Stimulated activated effector memory CD8-positive, alpha-beta T cell treated with anti-CD3 and anti-CD28 coated beads, Interleukin-12 subunit alpha, Interleukin-12 subunit beta, amount 100 ng/mL, for 72 hours (primary cell): ENCODE measurements at regions not wholly inside any gene's neighbourhood (a gene's known extent, or its start where the extent isn't known, plus 50 kb on each side); places are given as distances from the start of the nearest gene placed in this dataset.
"Not testable (repeated sequence)": the region's sequence is repeated elsewhere in the genome, so short reads cannot be mapped to it uniquely, and the experiment has no call there.

Source experiments
- ATAC-seq: fragments of 150-1000 bp; cut with Tn5 transposase; 2 replicates; pipeline ENCODE4 v1.10.0; 2021
- DNase-seq, 2 donors: peaks; one replicate each; pipeline ENCODE4 v3.0.0; 2021 to 2022; ENCODE audit warnings: low spot score in 2 of 2
- H3K27ac Mint-ChIP-seq: one replicate; pipeline ENCODE4 v1.8.0; 2022; ENCODE audit warnings: mild to moderate bottlenecking, mixed read lengths
- H3K36me3 Mint-ChIP-seq: one replicate; pipeline ENCODE4 v1.8.0; 2022; ENCODE audit warnings: mild to moderate bottlenecking, mixed read lengths
- H3K4me1 Mint-ChIP-seq: one replicate; pipeline ENCODE4 v1.8.0; 2022; ENCODE audit warnings: mixed read lengths
- H3K4me3 Mint-ChIP-seq: one replicate; pipeline ENCODE4 v1.8.0; 2022; ENCODE audit warnings: mild to moderate bottlenecking, mixed read lengths
- H3K9me3 Mint-ChIP-seq: one replicate; pipeline ENCODE4 v1.8.0; 2022; ENCODE audit warnings: mixed read lengths

- Mint-ChIP-seq H3K9me3 (no peaks in the 10 kb centered on the region), H3K4me3 (no peak overlapping the region), H3K27ac (no peak overlapping the region), H3K4me1 (no peaks in the 10 kb centered on the region), H3K36me3 (no peaks in the 10 kb centered on the region)
- ATAC-seq, result no peak
- DNase-seq, result no peak
Observed at GRCh38 chr15:53034767-53035245, 244.7 kb upstream of the ONECUT1 start.

- Mint-ChIP-seq H3K4me3 (no peak overlapping the region), H3K27ac (no peak overlapping the region), H3K36me3 (no peaks in the 10 kb centered on the region), H3K4me1 (no peaks in the 10 kb centered on the region), H3K9me3 (peaks cover 1% of the 10 kb centered on the region)
- no peak for ATAC-seq
- DNase-seq, result no peak
Observed at GRCh38 chr15:53033709-53034108, 243.6 kb upstream of the ONECUT1 start.

- DNase-seq, result no peak
- H3K36me3 Mint-ChIP-seq, result no peaks in the 10 kb centered on the region
- no peak for ATAC-seq
- H3K27ac Mint-ChIP-seq, result no peak overlapping the region
- no peaks in the 10 kb centered on the region for H3K4me1 Mint-ChIP-seq
- no peak overlapping the region for H3K4me3 Mint-ChIP-seq
- peaks cover 6% of the 10 kb centered on the region for H3K9me3 Mint-ChIP-seq
Observed at GRCh38 chr15:53031469-53031868, 241.3 kb upstream of the ONECUT1 start.

DNA sequence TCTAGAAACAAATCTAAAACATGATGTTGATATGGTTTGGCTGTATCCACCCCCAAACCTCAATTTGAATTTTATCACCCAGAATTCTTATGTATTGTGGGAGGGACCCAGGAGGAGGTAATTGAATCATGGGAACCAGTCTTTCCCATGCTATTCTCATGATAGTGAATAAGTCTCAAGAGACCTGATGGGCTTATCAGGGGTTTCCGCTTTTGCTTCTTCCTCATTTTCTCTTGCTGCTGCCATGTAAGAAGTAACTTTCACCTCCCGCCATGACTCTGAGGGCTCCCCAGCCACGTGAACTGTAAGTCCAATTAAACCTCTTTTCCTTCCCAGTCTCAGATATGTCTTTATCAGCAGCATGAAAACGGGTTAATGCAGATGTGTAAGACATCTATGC is 232.7 kb upstream of the ONECUT1 start:
- Mint-ChIP-seq H3K9me3 (peaks cover 5% of the 10 kb centered on the region), H3K27ac (no peak overlapping the region), H3K36me3 (no peaks in the 10 kb centered on the region), H3K4me3 (no peak overlapping the region), H3K4me1 (no peaks in the 10 kb centered on the region)
- DNase-seq (no peak), ATAC-seq (no peak)

GRCh38 chr15:53013329-53013728 is 223.2 kb upstream of the ONECUT1 start:
- ATAC-seq, result no peak
- H3K4me1 Mint-ChIP-seq, result no peaks in the 10 kb centered on the region
- no peaks in the 10 kb centered on the region for H3K36me3 Mint-ChIP-seq
- DNase-seq, result no peak
- H3K9me3 Mint-ChIP-seq, result peaks cover 2% of the 10 kb centered on the region
- H3K4me3 Mint-ChIP-seq, result no peak overlapping the region
- H3K27ac Mint-ChIP-seq, result no peak overlapping the region

DNA sequence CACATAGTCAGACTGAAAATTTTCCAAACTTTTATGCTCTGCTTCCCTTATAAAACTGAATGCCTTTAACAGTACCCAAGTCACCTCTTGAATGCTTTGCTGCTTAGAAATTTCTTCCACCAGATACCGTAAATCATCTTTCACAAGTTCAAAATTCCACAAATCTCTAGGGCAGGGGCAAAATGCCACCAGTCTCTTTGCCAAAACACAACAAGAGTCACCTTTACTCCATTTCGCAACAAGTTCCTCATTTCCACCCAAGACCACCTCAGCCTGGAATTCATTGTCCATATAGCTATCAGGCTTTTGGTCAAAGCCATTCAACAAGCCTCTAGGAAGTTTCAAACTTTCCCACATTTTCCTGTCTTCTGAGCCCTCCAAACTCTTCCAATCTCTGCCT is 221.6 kb upstream of the ONECUT1 start:
- H3K4me3 Mint-ChIP-seq, ATAC-seq, DNase-seq, H3K36me3 Mint-ChIP-seq, H3K4me1 Mint-ChIP-seq, H3K27ac Mint-ChIP-seq, H3K9me3 Mint-ChIP-seq: not testable (repeated sequence)

DNA sequence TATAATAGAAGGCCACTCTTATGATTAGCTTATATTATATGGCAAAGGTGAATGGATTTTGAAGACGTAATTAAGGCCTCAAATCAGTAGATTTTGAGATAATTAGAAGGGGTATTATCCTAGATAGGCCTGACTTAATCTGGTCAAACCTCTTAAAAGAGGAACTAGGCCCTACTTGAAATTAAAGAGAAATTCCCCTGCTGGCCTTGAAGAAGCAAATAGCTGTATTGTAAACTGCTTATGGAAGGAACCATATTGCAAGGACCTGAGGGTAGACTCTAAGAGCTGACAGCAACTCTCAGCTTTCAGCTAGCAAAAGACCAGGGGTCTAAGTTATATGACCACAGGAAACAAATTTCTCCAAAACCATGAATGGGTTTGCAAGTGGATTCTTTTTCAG is 219.0 kb upstream of the ONECUT1 start:
- H3K27ac Mint-ChIP-seq, result no peak overlapping the region
- H3K4me1 Mint-ChIP-seq, result no peaks in the 10 kb centered on the region
- ATAC-seq (no peak), DNase-seq (no peak)
- no peak overlapping the region for H3K4me3 Mint-ChIP-seq
- H3K9me3 Mint-ChIP-seq, result peaks cover 2% of the 10 kb centered on the region
- no peaks in the 10 kb centered on the region for H3K36me3 Mint-ChIP-seq

DNA sequence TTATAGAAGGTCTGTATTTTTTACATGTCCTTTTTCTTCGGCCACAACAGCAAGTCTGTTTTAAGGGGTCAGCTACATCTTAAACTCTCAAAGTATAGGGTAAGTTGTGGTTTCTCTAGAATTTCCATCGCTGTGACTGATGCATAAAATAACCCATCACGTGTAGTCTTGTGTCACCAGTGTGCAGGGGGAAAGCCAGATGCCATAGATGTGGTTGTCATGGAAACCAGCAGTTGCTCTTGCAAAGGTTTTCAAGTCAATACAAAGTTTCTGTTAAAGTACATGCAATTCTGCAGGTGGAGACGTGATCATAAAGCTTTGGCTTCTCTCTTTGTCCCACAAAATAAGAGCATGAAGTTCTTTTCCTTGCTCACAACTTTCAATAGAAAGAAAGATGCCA is 210.3 kb upstream of the ONECUT1 start:
- Mint-ChIP-seq H3K36me3 (no peaks in the 10 kb centered on the region), H3K9me3 (no peaks in the 10 kb centered on the region), H3K27ac (no peak overlapping the region), H3K4me3 (no peak overlapping the region), H3K4me1 (no peaks in the 10 kb centered on the region)
- ATAC-seq (no peak), DNase-seq (no peak)

DNA sequence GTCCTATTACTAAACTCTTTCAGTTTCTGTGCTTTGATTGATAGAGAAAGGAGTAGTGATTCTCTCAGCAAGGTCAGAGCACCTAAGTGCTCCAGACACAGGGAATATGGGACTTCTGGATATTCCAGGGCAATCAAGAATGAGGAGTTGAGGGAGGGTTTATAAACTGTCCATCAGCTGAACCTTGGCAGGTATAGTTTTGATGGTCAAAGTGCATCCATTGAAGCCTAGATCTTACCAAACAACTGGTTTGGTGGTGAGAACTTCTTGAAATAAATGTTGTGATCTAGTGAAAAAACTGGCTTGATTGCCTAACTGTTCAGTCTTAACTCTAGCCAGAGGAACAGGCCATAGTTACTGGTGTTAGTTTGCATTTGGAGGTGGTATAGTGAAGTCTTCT is 207.0 kb upstream of the ONECUT1 start:
- Mint-ChIP-seq H3K27ac (no peak overlapping the region), H3K9me3 (peaks cover 16% of the 10 kb centered on the region), H3K4me3 (no peak overlapping the region), H3K4me1 (no peaks in the 10 kb centered on the region), H3K36me3 (no peaks in the 10 kb centered on the region)
- DNase-seq (no peak), ATAC-seq (no peak)

- Mint-ChIP-seq H3K9me3 (peaks cover 17% of the 10 kb centered on the region), H3K36me3 (no peaks in the 10 kb centered on the region), H3K4me3 (no peak overlapping the region), H3K27ac (no peak overlapping the region), H3K4me1 (no peaks in the 10 kb centered on the region)
- DNase-seq (no peak), ATAC-seq (no peak)
Observed at GRCh38 chr15:52994290-52994689, 204.2 kb upstream of the ONECUT1 start.

GRCh38 chr15:52984507-52984906 is 194.4 kb upstream of the ONECUT1 start:
- Mint-ChIP-seq H3K36me3 (no peaks in the 10 kb centered on the region), H3K4me3 (no peak overlapping the region), H3K27ac (no peak overlapping the region), H3K9me3 (no peaks in the 10 kb centered on the region), H3K4me1 (no peaks in the 10 kb centered on the region)
- no peak for ATAC-seq
- DNase-seq, result no peak

- no peaks in the 10 kb centered on the region for H3K36me3 Mint-ChIP-seq
- H3K9me3 Mint-ChIP-seq, result no peaks in the 10 kb centered on the region
- H3K4me1 Mint-ChIP-seq, result no peaks in the 10 kb centered on the region
- ATAC-seq, result no peak
- no peak for DNase-seq
- no peak overlapping the region for H3K27ac Mint-ChIP-seq
- H3K4me3 Mint-ChIP-seq, result no peak overlapping the region
Observed at GRCh38 chr15:52980446-52980845, 190.3 kb upstream of the ONECUT1 start.

- no peak for ATAC-seq
- H3K36me3 Mint-ChIP-seq, result no peaks in the 10 kb centered on the region
- H3K27ac Mint-ChIP-seq, result no peak overlapping the region
- no peaks in the 10 kb centered on the region for H3K9me3 Mint-ChIP-seq
- DNase-seq, result no peak
- no peak overlapping the region for H3K4me3 Mint-ChIP-seq
- H3K4me1 Mint-ChIP-seq, result no peaks in the 10 kb centered on the region
Observed at GRCh38 chr15:52976516-52977075, 186.5 kb upstream of the ONECUT1 start.

DNA sequence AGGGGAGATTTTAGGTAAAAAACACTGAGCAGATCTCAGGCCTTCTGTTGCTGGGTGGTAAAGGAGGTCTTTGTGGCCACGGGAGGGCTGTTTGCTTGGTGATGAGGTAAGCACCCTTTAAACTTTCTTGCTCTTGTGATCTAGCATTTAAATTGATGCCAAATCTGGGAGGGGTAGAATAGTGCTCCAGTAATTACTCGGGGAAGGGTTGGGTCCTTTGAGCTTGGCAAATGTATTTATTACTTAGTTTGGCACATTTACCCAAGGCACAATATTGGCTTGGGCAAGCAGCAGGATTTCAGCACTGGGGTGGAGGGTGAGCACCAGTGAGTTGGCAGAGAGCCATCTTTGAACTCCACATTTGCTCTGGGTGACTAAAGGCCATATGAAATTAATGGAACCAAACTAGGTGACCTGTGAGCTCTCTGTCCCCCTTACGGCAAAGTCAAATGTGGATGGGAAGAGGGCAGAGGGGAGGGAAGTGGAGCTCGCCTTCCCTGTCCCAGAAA is 185.9 kb upstream of the ONECUT1 start:
- DNase-seq, result no peak
- Mint-ChIP-seq H3K27ac (no peak overlapping the region), H3K36me3 (no peaks in the 10 kb centered on the region), H3K9me3 (no peaks in the 10 kb centered on the region), H3K4me3 (no peak overlapping the region), H3K4me1 (no peaks in the 10 kb centered on the region)
- peak; percentile 25 for ATAC-seq

GRCh38 chr15:52963865-52964264 is 173.7 kb upstream of the ONECUT1 start:
- no peaks in the 10 kb centered on the region for H3K36me3 Mint-ChIP-seq
- ATAC-seq (no peak), DNase-seq (no peak)
- no peaks in the 10 kb centered on the region for H3K9me3 Mint-ChIP-seq
- H3K4me3 Mint-ChIP-seq, result no peak overlapping the region
- H3K4me1 Mint-ChIP-seq, result no peaks in the 10 kb centered on the region
- H3K27ac Mint-ChIP-seq, result no peak overlapping the region

- H3K4me1 Mint-ChIP-seq, result no peaks in the 10 kb centered on the region
- ATAC-seq, result no peak
- no peaks in the 10 kb centered on the region for H3K9me3 Mint-ChIP-seq
- H3K4me3 Mint-ChIP-seq, result no peak overlapping the region
- H3K27ac Mint-ChIP-seq, result no peak overlapping the region
- no peak for DNase-seq
- H3K36me3 Mint-ChIP-seq, result no peaks in the 10 kb centered on the region
Observed at GRCh38 chr15:52960283-52960682, 170.1 kb upstream of the ONECUT1 start.

- H3K4me3 Mint-ChIP-seq, result no peak overlapping the region
- no peak for ATAC-seq
- DNase-seq, result no peak
- no peaks in the 10 kb centered on the region for H3K36me3 Mint-ChIP-seq
- H3K9me3 Mint-ChIP-seq, result peaks cover 2% of the 10 kb centered on the region
- no peaks in the 10 kb centered on the region for H3K4me1 Mint-ChIP-seq
- H3K27ac Mint-ChIP-seq, result no peak overlapping the region
Observed at GRCh38 chr15:52943746-52944145, 153.6 kb upstream of the ONECUT1 start.
